ENCODE measurements at regions not wholly inside any gene's neighbourhood (a gene's known extent, or its start where the extent isn't known, plus 50 kb on each side); places are given as distances from the start of the nearest gene placed in this dataset.
"Not testable (repeated sequence)": the region's sequence is repeated elsewhere in the genome, so short reads cannot be mapped to it uniquely, and the experiment has no call there.

DNA sequence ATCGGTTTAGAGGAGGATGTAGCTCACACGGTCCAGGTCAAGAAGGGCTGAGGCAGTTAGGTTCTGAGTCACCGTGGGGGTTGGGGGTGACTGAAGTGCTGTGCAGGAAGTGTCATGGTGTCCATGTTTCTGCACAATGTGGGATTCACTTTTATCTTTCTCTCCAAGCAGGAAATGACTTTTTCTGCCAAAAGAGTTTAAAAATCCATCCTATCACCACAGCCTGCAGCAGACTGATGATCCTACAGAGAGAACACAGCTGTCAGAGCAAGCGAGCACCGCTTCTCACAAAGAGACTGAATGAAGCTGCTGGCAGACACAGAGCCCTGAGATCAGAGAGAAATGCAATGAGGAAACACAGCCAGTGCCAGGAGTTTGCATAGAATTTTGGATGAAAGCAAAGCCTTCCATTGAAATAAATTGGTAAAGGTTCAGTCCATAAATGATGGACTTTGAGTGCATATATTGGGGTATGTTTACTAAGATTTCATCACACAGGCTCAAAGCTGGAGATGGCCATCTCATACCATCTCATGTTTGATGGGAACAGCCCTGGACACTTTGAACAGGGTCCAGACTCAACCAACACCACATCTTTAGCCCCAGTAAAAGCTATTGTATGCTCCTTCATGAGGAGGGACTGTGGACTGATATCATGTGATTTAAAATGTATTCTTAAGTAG is 213.9 kb upstream of the FBXL7 start:
- Histone ChIP-seq H3K27ac (no peak overlapping the region), H3K9ac (ENCODE audit: low read depth in 2 of 2, low read length in 2 of 2) (no peak overlapping the region), H3K4me1 (no peaks in the 10 kb centered on the region), H3K9me3 (no peaks in the 10 kb centered on the region), H3K4me3 (no peak overlapping the region), H3K36me3 (no peaks in the 10 kb centered on the region), H3K27me3 (no peaks in the 10 kb centered on the region)
- intact Hi-C loops (cut with DNase I) = no loop called here
- TF ChIP-seq, protein P1, sequence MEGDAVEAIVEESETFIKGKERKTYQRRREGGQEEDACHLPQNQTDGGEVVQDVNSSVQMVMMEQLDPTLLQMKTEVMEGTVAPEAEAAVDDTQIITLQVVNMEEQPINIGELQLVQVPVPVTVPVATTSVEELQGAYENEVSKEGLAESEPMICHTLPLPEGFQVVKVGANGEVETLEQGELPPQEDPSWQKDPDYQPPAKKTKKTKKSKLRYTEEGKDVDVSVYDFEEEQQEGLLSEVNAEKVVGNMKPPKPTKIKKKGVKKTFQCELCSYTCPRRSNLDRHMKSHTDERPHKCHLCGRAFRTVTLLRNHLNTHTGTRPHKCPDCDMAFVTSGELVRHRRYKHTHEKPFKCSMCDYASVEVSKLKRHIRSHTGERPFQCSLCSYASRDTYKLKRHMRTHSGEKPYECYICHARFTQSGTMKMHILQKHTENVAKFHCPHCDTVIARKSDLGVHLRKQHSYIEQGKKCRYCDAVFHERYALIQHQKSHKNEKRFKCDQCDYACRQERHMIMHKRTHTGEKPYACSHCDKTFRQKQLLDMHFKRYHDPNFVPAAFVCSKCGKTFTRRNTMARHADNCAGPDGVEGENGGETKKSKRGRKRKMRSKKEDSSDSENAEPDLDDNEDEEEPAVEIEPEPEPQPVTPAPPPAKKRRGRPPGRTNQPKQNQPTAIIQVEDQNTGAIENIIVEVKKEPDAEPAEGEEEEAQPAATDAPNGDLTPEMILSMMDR (IDR thresholded peaks at IDR 0.05) = no peak
- peak; percentile 27 for DNase-seq

DNA sequence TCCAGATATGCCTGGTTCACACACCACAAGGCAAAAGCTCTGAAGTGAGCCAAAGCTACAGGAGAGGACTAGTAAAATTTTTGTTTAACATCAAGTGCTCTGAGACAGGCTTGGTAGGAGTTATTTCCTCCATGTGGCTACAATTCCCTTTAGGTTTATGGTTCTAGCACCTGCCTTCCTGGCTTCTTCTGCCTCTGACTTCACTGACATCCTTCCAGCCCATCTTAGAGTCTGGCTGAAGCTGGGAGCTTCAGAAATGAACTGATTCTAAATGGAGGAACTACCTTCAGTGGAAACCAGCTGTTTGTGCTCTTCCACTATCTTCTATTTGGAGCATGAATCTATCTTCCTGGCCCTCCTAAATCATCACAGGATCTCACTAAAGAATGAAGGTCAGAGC is 215.3 kb upstream of the FBXL7 start:
- DNase-seq = no peak
- Histone ChIP-seq H3K4me3 (no peak overlapping the region), H3K27ac (no peak overlapping the region), H3K9ac (ENCODE audit: low read depth in 2 of 2, low read length in 2 of 2) (no peak overlapping the region), H3K9me3 (no peaks in the 10 kb centered on the region), H3K4me1 (no peaks in the 10 kb centered on the region), H3K36me3 (no peaks in the 10 kb centered on the region), H3K27me3 (no peaks in the 10 kb centered on the region)
- intact Hi-C loops (cut with DNase I) = no loop called here
- TF ChIP-seq, protein P1 (IDR thresholded peaks at IDR 0.05) = no peak

DNA sequence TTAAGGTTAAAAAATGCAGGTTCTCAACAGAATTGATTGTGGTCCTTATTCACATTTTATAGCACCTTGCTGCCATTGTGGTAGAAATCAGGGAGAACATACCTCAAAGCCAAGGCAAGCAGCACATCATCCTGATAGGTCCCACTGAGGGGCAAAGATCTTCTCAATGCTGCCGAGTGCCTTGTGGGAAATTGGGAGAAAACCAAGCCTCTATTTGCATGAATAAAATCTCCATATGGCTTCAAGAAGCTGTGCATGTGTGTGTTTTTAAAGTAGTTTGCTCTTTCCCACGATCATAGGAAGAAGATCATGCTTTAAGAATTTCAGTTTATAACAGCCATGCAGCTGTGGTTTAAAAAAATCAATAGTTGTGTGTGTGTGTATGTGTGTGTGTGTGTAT is 216.9 kb upstream of the FBXL7 start:
- intact Hi-C loops (cut with DNase I) = no loop called here
- TF ChIP-seq, protein P1 (IDR thresholded peaks at IDR 0.05) = no peak
- H3K9me3 ChIP-seq = no peaks in the 10 kb centered on the region

DNA sequence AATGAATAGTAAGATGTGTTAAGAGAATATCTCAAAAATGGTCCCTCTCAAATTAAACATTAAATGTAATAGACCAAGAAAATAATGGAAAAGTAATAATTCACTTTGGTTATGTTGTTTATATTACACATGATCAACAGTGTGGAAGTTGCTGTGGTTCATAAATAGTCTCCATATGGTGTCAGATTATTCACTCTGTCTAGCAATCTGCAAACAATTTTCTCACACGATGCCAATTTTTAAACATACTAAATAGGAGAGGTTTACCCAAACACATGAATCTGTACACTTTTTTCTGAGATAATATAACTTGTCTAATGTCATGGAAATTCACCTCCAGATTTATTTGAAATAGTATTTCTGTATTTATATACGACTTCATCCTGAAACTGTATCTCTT is 217.4 kb upstream of the FBXL7 start:
- Histone ChIP-seq H3K4me3 (no peak overlapping the region), H3K27ac (no peak overlapping the region), H3K9ac (ENCODE audit: low read depth in 2 of 2, low read length in 2 of 2) (no peak overlapping the region), H3K9me3 (no peaks in the 10 kb centered on the region), H3K4me1 (no peaks in the 10 kb centered on the region), H3K27me3 (no peaks in the 10 kb centered on the region), H3K36me3 (no peaks in the 10 kb centered on the region)
- intact Hi-C loops (cut with DNase I) = no loop called here
- no peak for DNase-seq
- TF ChIP-seq, protein P1 (IDR thresholded peaks at IDR 0.05) = no peak

More for the DNA sequence above, 216.9 kb upstream of the FBXL7 start:
- H3K36me3 ChIP-seq = no peaks in the 10 kb centered on the region
- H3K4me3 ChIP-seq = no peak overlapping the region
- no peak overlapping the region for H3K27ac ChIP-seq
- H3K9ac ChIP-seq (ENCODE audit: low read depth in 2 of 2, low read length in 2 of 2) = no peak overlapping the region
- no peak for DNase-seq
- H3K27me3 ChIP-seq = no peaks in the 10 kb centered on the region
- H3K4me1 ChIP-seq = no peaks in the 10 kb centered on the region

DNA sequence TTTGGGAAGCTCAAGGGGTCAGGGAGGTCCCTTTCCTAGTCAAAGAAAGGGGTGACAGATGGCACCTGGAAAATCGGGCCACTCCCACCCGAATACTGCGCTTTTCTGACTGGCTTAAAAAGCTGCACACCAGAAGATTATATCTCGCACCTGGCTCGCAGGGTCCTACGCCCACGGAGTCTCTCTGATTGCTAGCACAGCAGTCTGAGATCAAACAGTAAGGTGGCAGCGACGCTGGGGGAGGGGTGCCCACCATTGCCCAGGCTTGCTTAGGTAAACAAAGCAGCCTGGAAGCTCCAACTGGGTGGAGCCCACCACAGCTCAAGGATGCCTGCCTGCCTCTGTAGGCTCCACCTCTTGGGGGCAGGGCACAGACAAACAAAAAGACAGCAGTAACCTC is 228.4 kb upstream of the FBXL7 start:
- H3K4me1 ChIP-seq; H3K36me3 ChIP-seq; intact Hi-C loops (cut with DNase I); H3K27me3 ChIP-seq; DNase-seq; H3K4me3 ChIP-seq; H3K9ac ChIP-seq (ENCODE audit: low read depth in 2 of 2, low read length in 2 of 2); H3K27ac ChIP-seq; H3K9me3 ChIP-seq: not testable (repeated sequence)

DNA sequence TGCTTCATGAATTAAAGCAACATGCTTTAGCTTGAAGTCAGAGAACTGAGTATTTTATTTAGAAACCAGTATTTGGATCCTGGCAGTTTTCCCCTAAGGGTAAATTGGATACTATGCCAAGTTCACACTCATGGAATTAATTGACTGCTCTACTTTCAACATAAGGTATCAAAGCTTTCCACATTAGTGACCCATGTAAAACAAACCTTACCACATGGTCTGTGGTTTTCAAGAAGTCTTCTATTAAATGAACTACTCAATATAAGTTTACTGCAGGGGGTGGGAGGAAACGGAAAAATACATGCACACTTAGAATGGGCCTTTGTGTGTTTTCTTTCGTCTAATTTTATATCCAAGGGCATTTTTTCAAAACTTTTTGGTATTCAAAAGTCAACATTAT is 232.0 kb upstream of the FBXL7 start:
- DNase-seq = no peak
- Histone ChIP-seq H3K9ac (ENCODE audit: low read depth in 2 of 2, low read length in 2 of 2) (no peak overlapping the region), H3K27me3 (no peaks in the 10 kb centered on the region), H3K9me3 (no peaks in the 10 kb centered on the region), H3K36me3 (no peaks in the 10 kb centered on the region), H3K4me1 (no peaks in the 10 kb centered on the region), H3K4me3 (no peak overlapping the region), H3K27ac (no peak overlapping the region)
- TF ChIP-seq, protein P1 (IDR thresholded peaks at IDR 0.05) = no peak
- intact Hi-C loops (cut with DNase I) = no loop called here
